Omental fat pad (tissue), 3 donors: ENCODE measurements at regions not wholly inside any gene's neighbourhood (a gene's known extent, or its start where the extent isn't known, plus 50 kb on each side); places are given as distances from the start of the nearest gene placed in this dataset.
A peak's percentile ranks its signal among the peaks of the same experiment; 100 is the strongest.

ENCODE experiments used
- ATAC-seq: fragments of 150-250 bp; one replicate; pipeline ENCODE4 v1.9.1; 2016; ENCODE audit warnings: mild to moderate bottlenecking, moderate library complexity; ENCODE audit not compliant: low FRiP score
- DNase-seq: peaks from one replicate; pipeline ENCODE4 v3.0.0-alpha.2; 2019; ENCODE audit warnings: low spot score
- TF ChIP-seq, protein P1 (sequence below), 3 donors: fragments of 450-650 bp; IDR thresholded peaks; one replicate each; pipeline ENCODE4 v1.5.1; 2016 to 2017; ENCODE audit warnings: antibody characterized with exemption in 3 of 3, mild to moderate bottlenecking in 3 of 3, moderate library complexity in 2 of 3

DNA sequence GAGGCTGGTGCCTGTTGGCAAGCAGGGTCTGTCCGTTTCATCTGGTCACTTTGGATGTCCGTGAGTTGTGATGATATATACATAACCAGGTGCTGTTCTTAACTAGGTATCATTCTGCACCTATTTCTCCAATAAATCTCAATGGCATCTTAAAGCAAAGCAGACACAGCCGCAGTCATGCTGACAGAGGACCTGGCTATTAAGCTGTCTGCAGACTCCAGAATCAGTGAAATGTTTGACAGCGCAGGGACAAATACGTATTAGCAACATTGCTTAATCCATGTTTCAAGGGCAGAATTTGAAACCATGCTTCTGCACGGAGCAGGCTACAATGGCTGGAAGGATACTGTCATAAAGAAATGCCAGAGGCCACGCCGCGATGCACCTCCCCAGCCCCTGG lies 414.6 kb downstream of the ZNF516 start:
- ATAC-seq (no peak), DNase-seq (no peak)
- TF ChIP-seq, protein P1, sequence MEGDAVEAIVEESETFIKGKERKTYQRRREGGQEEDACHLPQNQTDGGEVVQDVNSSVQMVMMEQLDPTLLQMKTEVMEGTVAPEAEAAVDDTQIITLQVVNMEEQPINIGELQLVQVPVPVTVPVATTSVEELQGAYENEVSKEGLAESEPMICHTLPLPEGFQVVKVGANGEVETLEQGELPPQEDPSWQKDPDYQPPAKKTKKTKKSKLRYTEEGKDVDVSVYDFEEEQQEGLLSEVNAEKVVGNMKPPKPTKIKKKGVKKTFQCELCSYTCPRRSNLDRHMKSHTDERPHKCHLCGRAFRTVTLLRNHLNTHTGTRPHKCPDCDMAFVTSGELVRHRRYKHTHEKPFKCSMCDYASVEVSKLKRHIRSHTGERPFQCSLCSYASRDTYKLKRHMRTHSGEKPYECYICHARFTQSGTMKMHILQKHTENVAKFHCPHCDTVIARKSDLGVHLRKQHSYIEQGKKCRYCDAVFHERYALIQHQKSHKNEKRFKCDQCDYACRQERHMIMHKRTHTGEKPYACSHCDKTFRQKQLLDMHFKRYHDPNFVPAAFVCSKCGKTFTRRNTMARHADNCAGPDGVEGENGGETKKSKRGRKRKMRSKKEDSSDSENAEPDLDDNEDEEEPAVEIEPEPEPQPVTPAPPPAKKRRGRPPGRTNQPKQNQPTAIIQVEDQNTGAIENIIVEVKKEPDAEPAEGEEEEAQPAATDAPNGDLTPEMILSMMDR (IDR thresholded peaks at IDR 0.05) = no peak

DNA sequence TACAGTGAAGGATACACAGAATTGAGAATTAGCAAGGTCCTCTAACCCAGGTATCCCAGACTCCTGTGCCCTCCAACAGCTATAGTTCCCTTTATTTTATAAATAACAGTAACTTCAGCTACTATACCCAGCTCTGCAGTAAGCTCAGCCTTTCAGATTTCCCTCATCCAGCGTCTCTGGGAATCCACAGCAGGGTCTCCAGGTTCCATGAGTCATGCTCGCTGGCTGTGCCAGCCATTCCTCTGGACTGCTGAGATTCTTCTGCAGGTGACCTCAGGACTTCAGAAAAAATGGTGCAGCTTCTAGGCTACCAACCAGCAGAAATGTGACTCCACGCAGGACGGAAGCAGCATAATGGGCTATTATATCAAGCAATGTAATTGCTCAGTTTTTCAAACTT lies 419.3 kb downstream of the ZNF516 start:
- no peak for DNase-seq
- TF ChIP-seq, protein P1 (IDR thresholded peaks at IDR 0.05) = no peak

DNA sequence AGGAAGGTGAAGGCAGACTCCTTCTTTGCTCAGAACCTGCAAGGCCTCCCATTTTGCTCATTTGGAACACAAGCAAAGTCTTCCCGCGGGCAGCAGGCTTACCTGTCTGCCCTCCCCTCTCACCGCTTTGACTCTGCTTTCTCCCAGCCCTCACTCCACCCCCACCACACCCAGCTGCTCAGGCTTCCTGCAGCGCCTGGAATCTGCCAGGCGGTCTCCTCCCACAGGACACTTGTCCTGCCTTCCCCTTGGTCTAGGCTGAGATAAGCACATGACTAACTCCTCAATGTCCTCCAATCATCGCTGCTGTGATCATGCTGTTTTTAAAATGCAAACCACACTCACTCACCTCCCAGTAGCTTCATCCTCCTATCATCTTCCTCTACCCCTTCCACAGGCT lies 430.0 kb downstream of the ZNF516 start:
- DNase-seq = no peak
- TF ChIP-seq, protein P1 (IDR thresholded peaks at IDR 0.05) = no peak
- ATAC-seq = no peak

More for the DNA sequence above, 419.3 kb downstream of the ZNF516 start:
- ATAC-seq = no peak

DNA sequence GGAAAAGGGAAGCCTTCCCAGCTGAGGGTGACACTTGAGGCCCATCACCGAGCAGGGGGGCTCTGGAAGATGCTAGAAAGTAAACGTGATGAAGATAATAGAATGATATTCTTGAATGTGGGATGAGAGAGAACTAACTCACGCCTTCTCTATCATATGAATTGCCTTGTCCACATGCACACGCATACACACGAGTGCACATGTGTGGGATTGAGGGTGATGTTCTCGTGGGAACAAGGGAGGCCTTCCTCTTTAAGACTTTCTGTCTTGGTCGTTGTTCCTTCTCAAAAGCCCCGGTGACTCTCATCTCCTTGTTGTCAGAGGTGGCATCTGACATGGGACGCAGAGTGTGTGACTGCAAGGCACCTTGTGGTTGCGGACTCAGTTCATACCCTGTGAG lies 436.9 kb downstream of the ZNF516 start:
- TF ChIP-seq, protein P1 (IDR thresholded peaks at IDR 0.05) = no peak
- ATAC-seq = no peak
- DNase-seq = no peak

DNA sequence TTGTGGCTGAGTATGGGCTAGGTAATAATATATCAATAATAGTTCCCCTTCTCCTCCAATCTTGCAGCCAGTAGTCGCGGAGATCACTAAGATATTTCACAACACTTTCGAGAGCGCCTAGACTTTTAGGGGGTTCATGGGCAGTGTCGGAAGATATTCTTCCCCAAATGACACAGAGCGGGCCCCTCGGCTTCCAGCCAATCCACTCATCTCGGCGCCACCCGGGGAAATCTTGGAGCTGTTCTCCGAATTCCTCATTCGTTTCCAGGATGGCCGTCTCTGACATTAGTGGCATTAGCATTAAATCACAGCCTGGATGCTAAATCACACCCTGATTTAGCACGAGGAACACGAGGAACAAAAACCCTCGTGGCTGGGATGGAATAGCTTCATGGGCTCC lies 437.7 kb downstream of the ZNF516 start:
- DNase-seq (no peak), ATAC-seq (no peak)
- TF ChIP-seq, protein P1 (IDR thresholded peaks at IDR 0.05) = no peak

DNA sequence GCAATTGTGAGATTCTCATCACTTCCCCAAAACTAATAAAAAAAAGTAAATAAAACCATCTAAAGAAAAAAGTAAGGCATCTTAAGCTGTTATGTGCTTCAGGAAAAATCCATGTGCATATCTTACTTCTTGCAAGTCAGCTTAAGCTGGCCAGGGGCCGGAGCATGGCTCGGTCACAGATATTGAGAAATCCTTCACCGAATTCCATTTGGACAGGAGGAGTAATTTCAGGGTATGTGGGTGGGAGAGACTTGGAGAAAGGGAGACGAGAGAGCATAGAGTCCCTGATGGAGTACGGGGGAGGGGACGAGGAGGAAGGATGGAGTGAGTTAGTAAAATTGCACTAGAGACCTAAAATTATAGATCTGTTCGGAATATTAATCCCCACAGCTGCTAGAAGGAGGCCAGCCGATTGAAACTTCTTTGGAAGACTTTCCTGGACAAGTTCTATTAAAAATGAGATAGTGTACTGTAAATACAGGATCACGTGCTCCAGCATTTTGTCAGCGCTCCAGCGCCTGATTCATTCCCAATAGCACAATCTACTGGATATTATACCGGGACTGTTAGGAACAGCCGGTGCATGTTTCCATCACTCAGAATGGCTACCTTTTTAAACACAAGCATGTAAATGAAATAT lies 438.5 kb downstream of the ZNF516 start:
- peak; percentile 88 for ATAC-seq
- TF ChIP-seq, protein P1 (IDR thresholded peaks at IDR 0.05) = no peak
- DNase-seq = peak; percentile 45

DNA sequence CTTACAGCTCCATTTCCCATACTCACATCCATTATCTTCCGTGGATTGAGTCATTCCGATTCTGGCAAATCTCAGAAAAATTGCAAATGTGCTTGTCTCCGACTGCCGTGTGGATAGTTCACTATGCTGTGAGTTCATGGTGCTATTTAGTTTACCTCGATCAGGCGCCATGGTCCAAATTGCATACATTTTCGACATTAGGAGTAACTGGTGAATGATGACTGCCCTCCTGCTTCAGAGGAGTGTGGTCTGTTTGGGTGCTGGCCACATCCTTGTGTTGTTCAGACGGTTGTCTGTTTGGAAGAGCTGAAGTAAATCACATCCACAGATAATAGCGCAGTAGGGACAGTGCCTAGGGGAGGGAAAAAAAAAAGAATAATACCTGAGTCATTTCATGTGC lies 439.5 kb downstream of the ZNF516 start:
- no peak for ATAC-seq
- TF ChIP-seq, protein P1 (IDR thresholded peaks at IDR 0.05) = no peak
- DNase-seq = no peak
